H1 (cell line): ENCODE measurements at regions not wholly inside any gene's neighbourhood (a gene's known extent, or its start where the extent isn't known, plus 50 kb on each side); places are given as distances from the start of the nearest gene placed in this dataset.

ENCODE experiments used
- CTCF ChIA-PET: fragments of 300-600 bp; sonication (Branson Sonifier 250); formaldehyde crosslinking; loops from one replicate; lab custom pipeline; 2021; ENCODE audit not compliant: partially characterized antibody; lab: Charles Lee
- POLR2A ChIA-PET: fragments of 300-600 bp; sonication (Branson Sonifier 250); formaldehyde crosslinking; loops from one replicate; lab custom pipeline; 2021; ENCODE audit warnings: inconsistent platforms; ENCODE audit not compliant: partially characterized antibody; lab: Charles Lee
- DNase-seq, 2 experiments: peaks; one replicate each; pipeline versions ENCODE4 v3.0.0 to v3.0.0-alpha.2; 2010 to 2022; ENCODE audit warnings: low spot score in 2 of 2, low read depth in 1 of 2, mixed read lengths in 1 of 2
- FAIRE-seq: peaks from 2 replicates; lab custom pipeline; 2011; peaks lifted over from hg19 to GRCh38; lab: Jason Lieb, UNC
- H2AFZ ChIP-seq: 2 replicates; pipeline ENCODE4 v1.8.1; 2012; ENCODE audit warnings: low read length, inconsistent platforms
- H2AK5ac ChIP-seq: 2 replicates; pipeline ENCODE4 v1.6.1; 2013; ENCODE audit warnings: low read depth, low read length
- H2BK120ac ChIP-seq: replicated peaks from 2 replicates; pipeline ENCODE3; 2013; ENCODE audit warnings: low read depth, low read length, inconsistent platforms
- H2BK12ac ChIP-seq: 2 replicates; pipeline ENCODE4 v1.6.1; 2013; ENCODE audit warnings: low read depth, low read length
- H2BK15ac ChIP-seq: 2 replicates; pipeline ENCODE4 v1.6.1; 2013; ENCODE audit warnings: low read length
- H2BK20ac ChIP-seq: 2 replicates; pipeline ENCODE4 v1.6.1; 2013; ENCODE audit warnings: low read length
- H2BK5ac ChIP-seq: 2 replicates; pipeline ENCODE4 v1.6.1; 2013; ENCODE audit warnings: low read depth, low read length
- H3K14ac ChIP-seq: 2 replicates; pipeline ENCODE4 v1.6.1; 2013; ENCODE audit warnings: inconsistent platforms; ENCODE audit not compliant: insufficient read length
- H3K18ac ChIP-seq: 2 replicates; pipeline ENCODE4 v1.6.1; 2013; ENCODE audit warnings: low read length; ENCODE audit errors: extremely low read depth
- H3K23ac ChIP-seq: 2 replicates; pipeline ENCODE4 v1.6.1; 2013; ENCODE audit warnings: inconsistent platforms; ENCODE audit not compliant: insufficient read length
- H3K23me2 ChIP-seq: 2 replicates; pipeline ENCODE4 v1.6.1; 2013; ENCODE audit warnings: low read depth, low read length
- H3K27ac ChIP-seq: 2 replicates; pipeline ENCODE4 v1.6.1; 2011; ENCODE audit warnings: low read depth, low read length, inconsistent platforms
- H3K27me3 ChIP-seq, 4 experiments: replicated peaks in 1 of 4; 1 replicate in 1 of 4; 2 replicates in 3 of 4; pipeline versions ENCODE4 v1.6.1 to v1.8.1; 2011 to 2013; ENCODE audit warnings: low read length in 3 of 4, mild to moderate bottlenecking in 3 of 4, inconsistent platforms in 2 of 4, mixed read lengths in 2 of 4, moderate library complexity in 1 of 4; ENCODE audit not compliant: control insufficient read depth in 3 of 4, insufficient read depth in 3 of 4; ENCODE audit errors: extremely low read depth in 1 of 4
- H3K36me3 ChIP-seq, 4 experiments: 2 replicates each; pipeline versions ENCODE4 v1.6.1 to v1.8.1; 2011 to 2013; ENCODE audit warnings: mild to moderate bottlenecking in 4 of 4, low read length in 3 of 4, moderate library complexity in 2 of 4, control low read depth in 1 of 4, inconsistent platforms in 1 of 4; ENCODE audit not compliant: insufficient read depth in 4 of 4, control insufficient read depth in 2 of 4
- H3K4ac ChIP-seq: replicated peaks from 2 replicates; pipeline ENCODE3; 2013; ENCODE audit warnings: low read length, low read depth, mixed read lengths, inconsistent platforms; ENCODE audit not compliant: insufficient read length
- H3K4me1 ChIP-seq, 4 experiments: replicated peaks in 1 of 4; 1 replicate in 1 of 4; 2 replicates in 3 of 4; pipeline versions ENCODE4 v1.6.1 to v1.8.1; 2011 to 2013; ENCODE audit warnings: low read length in 3 of 4, inconsistent platforms in 2 of 4, mixed read lengths in 1 of 4; ENCODE audit not compliant: insufficient read depth in 4 of 4, control insufficient read depth in 3 of 4
- H3K4me2 ChIP-seq, 2 experiments: 2 replicates each; pipeline versions ENCODE4 v1.6.1 to v1.8.1; 2011 to 2013; ENCODE audit warnings: low read depth in 2 of 2, low read length in 2 of 2, control low read depth in 1 of 2, inconsistent platforms in 1 of 2, mild to moderate bottlenecking in 1 of 2; ENCODE audit not compliant: insufficient read depth in 1 of 2
- H3K4me3 ChIP-seq, 4 experiments: fragments of 200-600, 300-600 bp in 1 of 4; sonication (generic), shearing (Covaris generic), sonication (Bioruptor Twin) in 1 of 4; 2 replicates each; pipeline versions ENCODE4 v1.5.1 to v1.8.1; 2011 to 2016; ENCODE audit warnings: low read length in 4 of 4, low read depth in 3 of 4, control low read depth in 2 of 4, inconsistent platforms in 2 of 4, mild to moderate bottlenecking in 2 of 4, mixed read lengths in 1 of 4, moderate library complexity in 1 of 4; ENCODE audit not compliant: insufficient read depth in 2 of 4; ENCODE audit errors: extremely low read depth in 1 of 4
- H3K56ac ChIP-seq: replicated peaks from 2 replicates; pipeline ENCODE3; 2013; ENCODE audit warnings: low read depth, mild to moderate bottlenecking, mixed read lengths, low read length, inconsistent platforms; ENCODE audit not compliant: insufficient read length
- H3K79me1 ChIP-seq: 2 replicates; pipeline ENCODE4 v1.6.1; 2013; ENCODE audit warnings: low read depth, low read length, control low read depth
- H3K79me2 ChIP-seq, 2 experiments: 2 replicates each; pipeline versions ENCODE4 v1.6.1 to v1.8.1; 2012 to 2013; ENCODE audit warnings: low read length in 2 of 2, mild to moderate bottlenecking in 2 of 2, inconsistent platforms in 1 of 2; ENCODE audit not compliant: insufficient read depth in 2 of 2, control insufficient read depth in 1 of 2
- H3K9ac ChIP-seq, 4 experiments: replicated peaks in 1 of 4; 1 replicate in 1 of 4; 2 replicates in 3 of 4; pipeline versions ENCODE4 v1.6.1 to v1.8.1; 2011 to 2013; ENCODE audit warnings: low read depth in 3 of 4, low read length in 3 of 4, control low read depth in 2 of 4, mild to moderate bottlenecking in 2 of 4, moderate library complexity in 2 of 4, inconsistent platforms in 1 of 4; ENCODE audit errors: extremely low read depth in 1 of 4
- H3K9me3 ChIP-seq, 2 experiments: 2 replicates each; pipeline versions ENCODE4 v1.6.1 to v1.8.1; 2012 to 2013; ENCODE audit warnings: mild to moderate bottlenecking in 2 of 2, moderate library complexity in 2 of 2, control low read depth in 1 of 2, inconsistent platforms in 1 of 2, low read depth in 1 of 2, low read length in 1 of 2, mixed read lengths in 1 of 2; ENCODE audit not compliant: insufficient read depth in 2 of 2
- H4K20me1 ChIP-seq, 2 experiments: replicated peaks in 1 of 2; 2 replicates each; pipeline versions ENCODE3 to v1.8.1; 2011 to 2013; ENCODE audit warnings: inconsistent platforms in 2 of 2, low read length in 2 of 2, mild to moderate bottlenecking in 1 of 2; ENCODE audit not compliant: insufficient read depth in 2 of 2, control insufficient read depth in 1 of 2
- H4K5ac ChIP-seq: 2 replicates; pipeline ENCODE4 v1.6.1; 2013; ENCODE audit warnings: low read length, low read depth, mixed read lengths, inconsistent platforms; ENCODE audit not compliant: insufficient read length
- H4K8ac ChIP-seq: 2 replicates; pipeline ENCODE4 v1.8.0; 2013; ENCODE audit warnings: mild to moderate bottlenecking, moderate library complexity, low read length, inconsistent platforms; ENCODE audit not compliant: insufficient read depth; ENCODE audit errors: extremely low read depth
- H4K91ac ChIP-seq: replicated peaks from 2 replicates; pipeline ENCODE3; 2013; ENCODE audit warnings: low read length, mixed read lengths, inconsistent platforms; ENCODE audit not compliant: insufficient read length
- ASH2L ChIP-seq: fragments of 200-600, 300-600 bp; sonication (generic); IDR thresholded peaks from one replicate; pipeline ENCODE4 v1.7.1; 2017; ENCODE audit warnings: low read length
- CREB1 ChIP-seq: IDR thresholded peaks from 2 replicates; pipeline ENCODE4 v1.6.1; 2012; ENCODE audit warnings: inconsistent platforms
- CTBP2 ChIP-seq: IDR thresholded peaks from 2 replicates; pipeline ENCODE4 v1.7.0; 2011; ENCODE audit warnings: borderline replicate concordance, mild to moderate bottlenecking, moderate library complexity, mixed read lengths, low read length; ENCODE audit not compliant: insufficient read depth, insufficient read length
- EP300 ChIP-seq, 2 experiments: IDR thresholded peaks; 1 replicate in 1 of 2; 2 replicates in 1 of 2; pipeline ENCODE4 v1.6.1; 2011 to 2012; ENCODE audit warnings: low read depth in 2 of 2, low read length in 2 of 2, mild to moderate bottlenecking in 2 of 2, borderline replicate concordance in 1 of 2, inconsistent platforms in 1 of 2, moderate library complexity in 1 of 2
- EZH2 ChIP-seq: fragments of 200-600 bp; sonication (generic); IDR thresholded peaks from 2 replicates; pipeline ENCODE4 v1.7.1; 2012; ENCODE audit warnings: low read depth, mild to moderate bottlenecking, moderate library complexity, low read length, inconsistent platforms; ENCODE audit not compliant: severe bottlenecking
- FOSL1 ChIP-seq: IDR thresholded peaks from 2 replicates; pipeline ENCODE4 v1.6.1; 2011; ENCODE audit warnings: mild to moderate bottlenecking, low read depth, low read length, moderate library complexity; ENCODE audit not compliant: insufficient read depth
- JUN ChIP-seq: IDR thresholded peaks from 2 replicates; pipeline ENCODE4 v1.6.1; 2011; ENCODE audit warnings: low read depth, mild to moderate bottlenecking, improper control_type of control experiment, low read length
- KDM5A ChIP-seq: fragments of 200-600 bp; IDR thresholded peaks from 2 replicates; pipeline ENCODE4 v1.7.1; 2012; ENCODE audit warnings: mild to moderate bottlenecking, low read length, inconsistent platforms, mixed read lengths
- NRF1 ChIP-seq: IDR thresholded peaks from 2 replicates; pipeline ENCODE4 v1.6.1; 2011; ENCODE audit warnings: mild to moderate bottlenecking, low read depth, low read length, improper control_type of control experiment
- RFX5 ChIP-seq: IDR thresholded peaks from 2 replicates; pipeline ENCODE4 v1.6.1; 2011; ENCODE audit warnings: low read depth, low read length, improper control_type of control experiment, borderline replicate concordance
- SIX5 ChIP-seq: IDR thresholded peaks from 2 replicates; pipeline ENCODE4 v1.6.1; 2011; ENCODE audit warnings: mild to moderate bottlenecking, low read depth, low read length
- TBP ChIP-seq: IDR thresholded peaks from 2 replicates; pipeline ENCODE4 v1.6.1; 2011; ENCODE audit warnings: low read depth, low read length, improper control_type of control experiment
- TCF12 ChIP-seq: IDR thresholded peaks from 2 replicates; pipeline ENCODE4 v1.6.1; 2011; ENCODE audit warnings: low read depth, mild to moderate bottlenecking, low read length
- WGBS, 2 experiments: shearing (Covaris generic) in 1 of 2; methylation state at CpG; one replicate each; pipeline versions ENCODE4 v1.1.6 to v1.1.7; 2013 to 2015; ENCODE audit warnings: low lambda C conversion rate in 2 of 2, mixed read lengths in 2 of 2, inconsistent platforms in 1 of 2, low coverage in 1 of 2, missing lambda C conversion rate in 1 of 2; ENCODE audit not compliant: insufficient replicate concordance in 2 of 2, insufficient coverage in 1 of 2, insufficient read length in 1 of 2; ENCODE audit errors: extremely low coverage in 1 of 2, missing lambda C conversion rate in 1 of 2; 5-methylcytosine and 5-hydroxymethylcytosine counted together

- Histone ChIP-seq H2BK20ac (no peak overlapping the region), H3K4me3 (no peak overlapping the region), H2BK12ac (0 out of 2 replicates have a peak overlapping the region, but pooled peaks have one; percentile 39), H3K14ac (no peak overlapping the region), H3K23ac (no peak overlapping the region), H2AFZ (no peak overlapping the region), H4K91ac (no peak overlapping the region), H3K9me3 (no peaks in the 10 kb centered on the region), H4K5ac (no peak overlapping the region), H2AK5ac (no peak overlapping the region), H3K18ac (no peak overlapping the region), H3K4me1 (peaks cover 0 to 10% (median 5%) of the 10 kb centered on the region in 4 experiments; a peak in 4 of 7 replicates), H3K4ac (no peak overlapping the region), H4K20me1 (no peaks in the 10 kb centered on the region), H3K9ac (no peak overlapping the region), H2BK5ac (no peak overlapping the region), H3K27me3 (peaks cover 0 to 5% (median 0%) of the 10 kb centered on the region in 4 experiments; a peak in 3 of 7 replicates), H3K36me3 (no peaks in the 10 kb centered on the region), H3K23me2 (no peaks in the 10 kb centered on the region), H3K79me2 (no peaks in the 10 kb centered on the region), H3K56ac (no peak overlapping the region), H2BK120ac (no peak overlapping the region), H2BK15ac (no peak overlapping the region), H3K79me1 (no peaks in the 10 kb centered on the region), H4K8ac (no peak overlapping the region; the same call in 1 of the 2 replicates), H3K27ac (no peak overlapping the region), H3K4me2 (no peak overlapping the region)
- DNase-seq (no peak), FAIRE-seq (no peak)
- ChIA-PET CTCF (interaction anchor here (0.9 to 1.5 kb wide), 3 partner anchors 33 to 139 kb away, joined by 3 to 4 read pairs (median 3); no protein-coding TSS in a partner anchor), POLR2A (no interaction called here)
- WGBS, 2 experiments, result 96% methylated on average over 43 of the region's 52 CpGs; no CpG with 5 or more reads in 1 of the 2 experiments
- no peak for TF ChIP-seq ASH2L
- no peak for TF ChIP-seq JUN
- TF ChIP-seq FOSL1, result no peak
- no peak for TF ChIP-seq CTBP2
- no peak for TF ChIP-seq SIX5
- no peak for TF ChIP-seq CREB1
- no peak for TF ChIP-seq TCF12
- no peak for TF ChIP-seq TBP
- no peak for TF ChIP-seq EZH2
- TF ChIP-seq EP300 (IDR thresholded peaks at IDR 0.05; ENCODE audit: borderline replicate concordance in 1 of 2, low read depth in 2 of 2, low read length in 2 of 2), result no peak
- no peak for TF ChIP-seq RFX5
- no peak for TF ChIP-seq KDM5A
- TF ChIP-seq NRF1, result no peak
These were observed 66.4 kb upstream of the ADGRA1 start for GRCh38 chr10:133021116-133021962.
